ENCODE measurements at regions not wholly inside any gene's neighbourhood (a gene's known extent, or its start where the extent isn't known, plus 50 kb on each side); places are given as distances from the start of the nearest gene placed in this dataset.
"Not testable (repeated sequence)": the region's sequence is repeated elsewhere in the genome, so short reads cannot be mapped to it uniquely, and the experiment has no call there.

GRCh38 chr2:49857371-49858112 is 703.2 kb upstream of the FSHR start:
- no peak for TF ChIP-seq CTCF (IDR thresholded peaks at IDR 0.05)
- H3K4me3 Mint-ChIP-seq = no peak overlapping the region
- no peak overlapping the region for H3K27ac Mint-ChIP-seq
- DNase-seq = no peak
- peaks cover 41% of the 10 kb centered on the region for H3K9me3 Mint-ChIP-seq
- H3K27me3 Mint-ChIP-seq (ENCODE audit: insufficient read depth) = no peaks in the 10 kb centered on the region
- H3K4me1 Mint-ChIP-seq (ENCODE audit: low read depth) = no peaks in the 10 kb centered on the region
- no peaks in the 10 kb centered on the region for H3K36me3 Mint-ChIP-seq (ENCODE audit: low read depth)

- no peaks in the 10 kb centered on the region for H3K36me3 Mint-ChIP-seq (ENCODE audit: low read depth)
- no peaks in the 10 kb centered on the region; the same call in 1 of the 2 replicates for H3K27me3 Mint-ChIP-seq (ENCODE audit: insufficient read depth)
- DNase-seq = no peak
- H3K4me3 Mint-ChIP-seq = no peak overlapping the region
- no peaks in the 10 kb centered on the region for H3K4me1 Mint-ChIP-seq (ENCODE audit: low read depth)
- peaks cover 35% of the 10 kb centered on the region for H3K9me3 Mint-ChIP-seq
- no peak for TF ChIP-seq CTCF (IDR thresholded peaks at IDR 0.05)
- H3K27ac Mint-ChIP-seq = no peak overlapping the region
Measured at GRCh38 chr2:49845671-49846070, 691.4 kb upstream of the FSHR start.

GRCh38 chr2:49845021-49845420 is 690.7 kb upstream of the FSHR start:
- Mint-ChIP-seq H3K9me3 (peaks cover 29% of the 10 kb centered on the region), H3K36me3 (ENCODE audit: low read depth) (no peaks in the 10 kb centered on the region), H3K4me1 (ENCODE audit: low read depth) (no peaks in the 10 kb centered on the region), H3K4me3 (no peak overlapping the region), H3K27ac (no peak overlapping the region), H3K27me3 (ENCODE audit: insufficient read depth) (no peaks in the 10 kb centered on the region)
- DNase-seq = no peak
- no peak for TF ChIP-seq CTCF (IDR thresholded peaks at IDR 0.05)

GRCh38 chr2:49844113-49844512 is 689.8 kb upstream of the FSHR start:
- not testable (repeated sequence) for H3K4me3 Mint-ChIP-seq; H3K36me3 Mint-ChIP-seq (ENCODE audit: low read depth); H3K27ac Mint-ChIP-seq; DNase-seq; H3K27me3 Mint-ChIP-seq (ENCODE audit: insufficient read depth); H3K4me1 Mint-ChIP-seq (ENCODE audit: low read depth)
- H3K9me3 Mint-ChIP-seq = peaks cover 29% of the 10 kb centered on the region

- TF ChIP-seq CTCF (IDR thresholded peaks at IDR 0.05) = no peak
- Mint-ChIP-seq H3K36me3 (ENCODE audit: low read depth) (no peaks in the 10 kb centered on the region), H3K4me1 (ENCODE audit: low read depth) (no peaks in the 10 kb centered on the region), H3K4me3 (no peak overlapping the region), H3K27me3 (ENCODE audit: insufficient read depth) (no peaks in the 10 kb centered on the region), H3K9me3 (peaks cover 28% of the 10 kb centered on the region), H3K27ac (no peak overlapping the region)
- no peak for DNase-seq
Measured at GRCh38 chr2:49843314-49843713, 689.0 kb upstream of the FSHR start.

GRCh38 chr2:49840428-49840975 is 686.2 kb upstream of the FSHR start:
- Mint-ChIP-seq H3K9me3 (peaks cover 29% of the 10 kb centered on the region), H3K4me3 (no peak overlapping the region), H3K4me1 (ENCODE audit: low read depth) (no peaks in the 10 kb centered on the region), H3K36me3 (ENCODE audit: low read depth) (no peaks in the 10 kb centered on the region), H3K27ac (no peak overlapping the region), H3K27me3 (ENCODE audit: insufficient read depth) (no peaks in the 10 kb centered on the region)
- TF ChIP-seq CTCF (IDR thresholded peaks at IDR 0.05) = no peak
- no peak for DNase-seq
